ENCODE measurements at regions not wholly inside any gene's neighbourhood (a gene's known extent, or its start where the extent isn't known, plus 50 kb on each side); places are given as distances from the start of the nearest gene placed in this dataset.

GRCh38 chr3:25863416-25863959, 73.6 kb downstream of the OXSM start:
- peak; percentile 14 for TF ChIP-seq CTCF (IDR thresholded peaks at IDR 0.05; ENCODE audit: poor library complexity, severe bottlenecking)
- no peak for TF ChIP-seq POLR2AphosphoS5 (IDR thresholded peaks at IDR 0.05)
- TF ChIP-seq MXI1 (conservative IDR thresholded peaks at IDR 0.05; ENCODE audit: poor library complexity, severe bottlenecking): no peak
- no peak for TF ChIP-seq REST (IDR thresholded peaks at IDR 0.05; ENCODE audit: borderline replicate concordance)

All from neural cell (in vitro differentiated cells).